ENCODE measurements at regions not wholly inside any gene's neighbourhood (a gene's known extent, or its start where the extent isn't known, plus 50 kb on each side); places are given as distances from the start of the nearest gene placed in this dataset.

- no peak for DNase-seq
- no peaks in the 10 kb centered on the region for H3K9me2 ChIP-seq (replicated peaks; ENCODE audit: insufficient read depth, low read length)
- H2AFZ ChIP-seq (ENCODE audit: low read length), result no peak overlapping the region
- no peaks in the 10 kb centered on the region for H3K9me3 ChIP-seq (replicated peaks; ENCODE audit: insufficient read depth, low read length)
- no peaks in the 10 kb centered on the region for H3K36me3 ChIP-seq (replicated peaks; ENCODE audit: insufficient read depth, low read length)
- no peak overlapping the region for H3K4me2 ChIP-seq (ENCODE audit: low read depth, low read length)
- H3K9ac ChIP-seq (ENCODE audit: low read length), result no peak overlapping the region
- H3K79me2 ChIP-seq (ENCODE audit: low read length), result no peaks in the 10 kb centered on the region
- H3K4me1 ChIP-seq (ENCODE audit: low read length), result no peaks in the 10 kb centered on the region
- TF ChIP-seq EZH2 (optimal IDR thresholded peaks at IDR 0.05; ENCODE audit: low read depth, low read length) (no peak), EZH2phosphoT487 (IDR thresholded peaks at IDR 0.05; ENCODE audit: low read length) (no peak), CTCF (IDR thresholded peaks at IDR 0.05; ENCODE audit: low read length) (no peak)
- no peaks in the 10 kb centered on the region for H3F3A ChIP-seq (ENCODE audit: insufficient read depth, low read length)
- no peak overlapping the region for H3K27ac ChIP-seq (ENCODE audit: low read length)
- no peak overlapping the region for H3K4me3 ChIP-seq (ENCODE audit: low read length)
- no peaks in the 10 kb centered on the region for H4K20me1 ChIP-seq (ENCODE audit: insufficient read depth, low read length)
- H3K27me3 ChIP-seq (replicated peaks; ENCODE audit: insufficient read depth, low read length), result no peaks in the 10 kb centered on the region
Observed at GRCh38 chr18:46294318-46294717, 190.1 kb downstream of the HAUS1 start.

GRCh38 chr18:46294751-46295150, 190.6 kb downstream of the HAUS1 start:
- Histone ChIP-seq H4K20me1 (ENCODE audit: insufficient read depth, low read length) (no peaks in the 10 kb centered on the region), H3K79me2 (ENCODE audit: low read length) (no peaks in the 10 kb centered on the region), H3K9me2 (replicated peaks; ENCODE audit: insufficient read depth, low read length) (no peaks in the 10 kb centered on the region), H3K36me3 (replicated peaks; ENCODE audit: insufficient read depth, low read length) (no peaks in the 10 kb centered on the region), H3K4me2 (ENCODE audit: low read depth, low read length) (no peak overlapping the region), H2AFZ (ENCODE audit: low read length) (no peak overlapping the region), H3K4me1 (ENCODE audit: low read length) (no peaks in the 10 kb centered on the region), H3K27ac (ENCODE audit: low read length) (no peak overlapping the region), H3K9me3 (replicated peaks; ENCODE audit: insufficient read depth, low read length) (no peaks in the 10 kb centered on the region), H3F3A (ENCODE audit: insufficient read depth, low read length) (no peaks in the 10 kb centered on the region), H3K9ac (ENCODE audit: low read length) (no peak overlapping the region), H3K4me3 (ENCODE audit: low read length) (no peak overlapping the region), H3K27me3 (replicated peaks; ENCODE audit: insufficient read depth, low read length) (no peaks in the 10 kb centered on the region)
- no peak for TF ChIP-seq EZH2phosphoT487 (IDR thresholded peaks at IDR 0.05; ENCODE audit: low read length)
- TF ChIP-seq EZH2 (optimal IDR thresholded peaks at IDR 0.05; ENCODE audit: low read depth, low read length), result no peak
- TF ChIP-seq CTCF (IDR thresholded peaks at IDR 0.05; ENCODE audit: low read length), result no peak
- no peak for DNase-seq

GRCh38 chr18:46295416-46295815, 191.2 kb downstream of the HAUS1 start:
- Histone ChIP-seq H3K4me3 (ENCODE audit: low read length) (no peak overlapping the region), H3K9me2 (replicated peaks; ENCODE audit: insufficient read depth, low read length) (no peaks in the 10 kb centered on the region), H3K27ac (ENCODE audit: low read length) (no peak overlapping the region), H3K27me3 (replicated peaks; ENCODE audit: insufficient read depth, low read length) (no peaks in the 10 kb centered on the region), H2AFZ (ENCODE audit: low read length) (no peak overlapping the region), H3F3A (ENCODE audit: insufficient read depth, low read length) (no peaks in the 10 kb centered on the region), H3K4me1 (ENCODE audit: low read length) (no peaks in the 10 kb centered on the region), H3K4me2 (ENCODE audit: low read depth, low read length) (no peak overlapping the region), H3K9me3 (replicated peaks; ENCODE audit: insufficient read depth, low read length) (no peaks in the 10 kb centered on the region), H4K20me1 (ENCODE audit: insufficient read depth, low read length) (no peaks in the 10 kb centered on the region), H3K79me2 (ENCODE audit: low read length) (no peaks in the 10 kb centered on the region), H3K36me3 (replicated peaks; ENCODE audit: insufficient read depth, low read length) (no peaks in the 10 kb centered on the region), H3K9ac (ENCODE audit: low read length) (no peak overlapping the region)
- DNase-seq, result no peak
- no peak for TF ChIP-seq EZH2phosphoT487 (IDR thresholded peaks at IDR 0.05; ENCODE audit: low read length)

GRCh38 chr18:46296656-46297055, 192.5 kb downstream of the HAUS1 start:
- H3K27ac ChIP-seq (ENCODE audit: low read length), result no peak overlapping the region

More at GRCh38 chr18:46296656-46297055, 192.5 kb downstream of the HAUS1 start:
- no peak overlapping the region for H2AFZ ChIP-seq (ENCODE audit: low read length)
- no peaks in the 10 kb centered on the region for H4K20me1 ChIP-seq (ENCODE audit: insufficient read depth, low read length)
- no peaks in the 10 kb centered on the region for H3K27me3 ChIP-seq (replicated peaks; ENCODE audit: insufficient read depth, low read length)
- no peak for DNase-seq
- H3K4me1 ChIP-seq (ENCODE audit: low read length), result no peaks in the 10 kb centered on the region
- H3K79me2 ChIP-seq (ENCODE audit: low read length), result no peaks in the 10 kb centered on the region
- H3K9ac ChIP-seq (ENCODE audit: low read length), result no peak overlapping the region
- H3K9me2 ChIP-seq (replicated peaks; ENCODE audit: insufficient read depth, low read length), result no peaks in the 10 kb centered on the region
- H3F3A ChIP-seq (ENCODE audit: insufficient read depth, low read length), result no peaks in the 10 kb centered on the region
- no peak for TF ChIP-seq EZH2phosphoT487 (IDR thresholded peaks at IDR 0.05; ENCODE audit: low read length)
- no peak for TF ChIP-seq EZH2 (optimal IDR thresholded peaks at IDR 0.05; ENCODE audit: low read depth, low read length)
- TF ChIP-seq CTCF (IDR thresholded peaks at IDR 0.05; ENCODE audit: low read length), result no peak
- no peaks in the 10 kb centered on the region for H3K9me3 ChIP-seq (replicated peaks; ENCODE audit: insufficient read depth, low read length)
- H3K36me3 ChIP-seq (replicated peaks; ENCODE audit: insufficient read depth, low read length), result no peaks in the 10 kb centered on the region
- H3K4me2 ChIP-seq (ENCODE audit: low read depth, low read length), result no peak overlapping the region
- no peak overlapping the region for H3K4me3 ChIP-seq (ENCODE audit: low read length)

All from MM.1S (cell line).